Cardiac muscle cell (in vitro differentiated cells and primary cell): ENCODE measurements at regions not wholly inside any gene's neighbourhood (a gene's known extent, or its start where the extent isn't known, plus 50 kb on each side); places are given as distances from the start of the nearest gene placed in this dataset.

ENCODE experiments used
- DNase-seq, 2 donors: peaks; one replicate each; pipeline versions ENCODE4 v3.0.0 to v3.0.0-alpha.2; 2010 to 2017; ENCODE audit warnings: low read depth in 1 of 2, low spot score in 1 of 2
- H3K27ac ChIP-seq: fragments of 200-600 bp; sonication (generic); 2 replicates; pipeline ENCODE4 v1.5.1; 2016
- H3K27me3 ChIP-seq: fragments of 200-600 bp; sonication (generic); 2 replicates; pipeline ENCODE4 v1.6.0; 2016; ENCODE audit warnings: control low read depth
- H3K36me3 ChIP-seq: fragments of 200-600 bp; sonication (generic); 2 replicates; pipeline ENCODE4 v1.5.1; 2016; ENCODE audit warnings: control low read depth
- H3K4me1 ChIP-seq: fragments of 200-600 bp; sonication (generic); 2 replicates; pipeline ENCODE4 v1.8.1; 2017; ENCODE audit warnings: low read depth, mild to moderate bottlenecking, mixed run types
- H3K4me3 ChIP-seq: fragments of 200-600 bp; sonication (generic); 2 replicates; pipeline ENCODE4 v1.5.1; 2016; ENCODE audit warnings: mild to moderate bottlenecking
- H3K9me3 ChIP-seq: fragments of 200-600 bp; sonication (generic); 2 replicates; pipeline ENCODE4 v1.5.1; 2017; ENCODE audit warnings: low read depth, mild to moderate bottlenecking, control low read depth
- CTCF ChIP-seq: IDR thresholded peaks from 2 replicates; pipeline ENCODE4 v1.5.1; 2012; ENCODE audit warnings: low read depth, mild to moderate bottlenecking, low read length

- no peaks in the 10 kb centered on the region for H3K27me3 ChIP-seq
- no peak for TF ChIP-seq CTCF
- H3K36me3 ChIP-seq, result no peaks in the 10 kb centered on the region
- H3K4me3 ChIP-seq, result no peak overlapping the region
- no peak for DNase-seq
- H3K27ac ChIP-seq, result no peak overlapping the region
- no peaks in the 10 kb centered on the region for H3K9me3 ChIP-seq
- H3K4me1 ChIP-seq, result no peaks in the 10 kb centered on the region
Observed at GRCh38 chr3:157669416-157669815, 166.2 kb upstream of the VEPH1 start.

GRCh38 chr3:157667493-157667892 lies 164.3 kb upstream of the VEPH1 start:
- H3K27ac ChIP-seq, result no peak overlapping the region
- no peak for DNase-seq
- no peaks in the 10 kb centered on the region for H3K36me3 ChIP-seq
- H3K9me3 ChIP-seq, result no peaks in the 10 kb centered on the region
- no peaks in the 10 kb centered on the region for H3K4me1 ChIP-seq
- no peaks in the 10 kb centered on the region for H3K27me3 ChIP-seq
- TF ChIP-seq CTCF, result no peak
- no peak overlapping the region for H3K4me3 ChIP-seq

GRCh38 chr3:157662171-157662570 lies 159.0 kb upstream of the VEPH1 start:
- no peak overlapping the region for H3K27ac ChIP-seq
- H3K36me3 ChIP-seq, result no peaks in the 10 kb centered on the region
- no peaks in the 10 kb centered on the region for H3K4me1 ChIP-seq
- no peak for DNase-seq
- no peak for TF ChIP-seq CTCF
- H3K9me3 ChIP-seq, result no peaks in the 10 kb centered on the region
- no peaks in the 10 kb centered on the region for H3K27me3 ChIP-seq
- H3K4me3 ChIP-seq, result no peak overlapping the region

- H3K9me3 ChIP-seq, result no peaks in the 10 kb centered on the region
- no peak overlapping the region for H3K4me3 ChIP-seq
- H3K27ac ChIP-seq, result no peak overlapping the region
- H3K27me3 ChIP-seq, result no peaks in the 10 kb centered on the region
- no peak for TF ChIP-seq CTCF
- no peaks in the 10 kb centered on the region for H3K4me1 ChIP-seq
- no peak for DNase-seq
- H3K36me3 ChIP-seq, result no peaks in the 10 kb centered on the region
Observed at GRCh38 chr3:157660847-157661246, 157.6 kb upstream of the VEPH1 start.

GRCh38 chr3:157652366-157652765 lies 149.2 kb upstream of the VEPH1 start:
- H3K4me3 ChIP-seq, result no peak overlapping the region
- no peak overlapping the region for H3K27ac ChIP-seq
- H3K9me3 ChIP-seq, result no peaks in the 10 kb centered on the region
- no peaks in the 10 kb centered on the region for H3K27me3 ChIP-seq
- H3K4me1 ChIP-seq, result no peaks in the 10 kb centered on the region
- no peak for DNase-seq
- H3K36me3 ChIP-seq, result no peaks in the 10 kb centered on the region
- TF ChIP-seq CTCF, result no peak

GRCh38 chr3:157650699-157651098 lies 147.5 kb upstream of the VEPH1 start:
- Histone ChIP-seq H3K27me3 (no peaks in the 10 kb centered on the region), H3K4me1 (no peaks in the 10 kb centered on the region), H3K9me3 (no peaks in the 10 kb centered on the region), H3K36me3 (no peaks in the 10 kb centered on the region), H3K4me3 (no peak overlapping the region), H3K27ac (no peak overlapping the region)
- no peak for DNase-seq
- TF ChIP-seq CTCF, result no peak
